ENCODE measurements at regions not wholly inside any gene's neighbourhood (a gene's known extent, or its start where the extent isn't known, plus 50 kb on each side); places are given as distances from the start of the nearest gene placed in this dataset.

- Histone ChIP-seq H3K4me1 (no peaks in the 10 kb centered on the region), H3K27ac (no peak overlapping the region), H3K4me3 (no peak overlapping the region), H3K36me3 (no peaks in the 10 kb centered on the region), H3K9me3 (no peaks in the 10 kb centered on the region), H3K27me3 (peaks cover 0 to 4% (median 0%) of the 10 kb centered on the region in 4 donors)
- intact Hi-C loops (cut with DNase I): no loop called here
- TF ChIP-seq CTCF (IDR thresholded peaks at IDR 0.05) (no peak), POLR2A (IDR thresholded peaks at IDR 0.05) (no peak)
- 87 to 95% methylated on average over 7 of the region's 7 CpGs for WGBS, 2 donors
- DNase-seq: no peak
Measured at GRCh38 chr2:10215393-10215935, 87.2 kb upstream of the HPCAL1 start.

- peaks cover 0 to 12% (median 0%) of the 10 kb centered on the region in 4 donors for H3K27me3 ChIP-seq
- 82% methylated on average over 14 to 17 of the region's 28 CpGs for WGBS, 2 donors
- no peak overlapping the region for H3K27ac ChIP-seq
- no peaks in the 10 kb centered on the region for H3K9me3 ChIP-seq
- no peaks in the 10 kb centered on the region for H3K4me1 ChIP-seq
- DNase-seq: no peak
- TF ChIP-seq POLR2A (IDR thresholded peaks at IDR 0.05): no peak
- no peak for TF ChIP-seq CTCF (IDR thresholded peaks at IDR 0.05)
- intact Hi-C loops (cut with DNase I): no loop called here
- no peaks in the 10 kb centered on the region for H3K36me3 ChIP-seq
- no peak overlapping the region for H3K4me3 ChIP-seq
Measured at GRCh38 chr2:10216677-10217488, 85.8 kb upstream of the HPCAL1 start.

- H3K27me3 ChIP-seq: peaks cover 0 to 15% (median 0%) of the 10 kb centered on the region in 4 donors
- intact Hi-C loops (cut with DNase I): no loop called here
- no peak overlapping the region for H3K4me3 ChIP-seq
- no peaks in the 10 kb centered on the region for H3K36me3 ChIP-seq
- H3K4me1 ChIP-seq: no peaks in the 10 kb centered on the region
- no peaks in the 10 kb centered on the region for H3K9me3 ChIP-seq
- H3K27ac ChIP-seq: no peak overlapping the region
- DNase-seq: no peak
- 90 to 100% methylated on average over 1 to 9 of the region's 20 CpGs for WGBS, 2 donors
- TF ChIP-seq POLR2A (IDR thresholded peaks at IDR 0.05) (no peak), CTCF (IDR thresholded peaks at IDR 0.05) (no peak)
Measured at GRCh38 chr2:10217489-10218435, 84.9 kb upstream of the HPCAL1 start.

GRCh38 chr2:10220045-10220901 is 82.4 kb upstream of the HPCAL1 start:
- H3K9me3 ChIP-seq: no peaks in the 10 kb centered on the region
- intact Hi-C loops (cut with DNase I): no loop called here
- H3K36me3 ChIP-seq: no peaks in the 10 kb centered on the region
- H3K27me3 ChIP-seq: peaks cover 0 to 15% (median 0%) of the 10 kb centered on the region in 4 donors
- no peaks in the 10 kb centered on the region for H3K4me1 ChIP-seq
- no peak overlapping the region for H3K4me3 ChIP-seq
- no peak for DNase-seq
- TF ChIP-seq CTCF (IDR thresholded peaks at IDR 0.05): no peak
- no peak for TF ChIP-seq POLR2A (IDR thresholded peaks at IDR 0.05)
- no peak overlapping the region for H3K27ac ChIP-seq
- 82 to 84% methylated on average over 25 to 26 of the region's 26 CpGs for WGBS, 2 donors
